B cell (primary cell): ENCODE measurements at regions not wholly inside any gene's neighbourhood (a gene's known extent, or its start where the extent isn't known, plus 50 kb on each side); places are given as distances from the start of the nearest gene placed in this dataset.

Source experiments
- CTCF ChIP-seq: fragments of 200-600 bp; IDR thresholded peaks from one replicate; pipeline ENCODE4 v1.8.0; 2022; ENCODE audit warnings: antibody characterized with exemption, mild to moderate bottlenecking
- EZH2 ChIP-seq: IDR thresholded peaks from 2 replicates; pipeline ENCODE4 v1.6.1; 2012; ENCODE audit warnings: borderline replicate concordance, low read depth, mild to moderate bottlenecking, moderate library complexity, low read length; ENCODE audit not compliant: insufficient read depth, poor library complexity, severe bottlenecking

DNA sequence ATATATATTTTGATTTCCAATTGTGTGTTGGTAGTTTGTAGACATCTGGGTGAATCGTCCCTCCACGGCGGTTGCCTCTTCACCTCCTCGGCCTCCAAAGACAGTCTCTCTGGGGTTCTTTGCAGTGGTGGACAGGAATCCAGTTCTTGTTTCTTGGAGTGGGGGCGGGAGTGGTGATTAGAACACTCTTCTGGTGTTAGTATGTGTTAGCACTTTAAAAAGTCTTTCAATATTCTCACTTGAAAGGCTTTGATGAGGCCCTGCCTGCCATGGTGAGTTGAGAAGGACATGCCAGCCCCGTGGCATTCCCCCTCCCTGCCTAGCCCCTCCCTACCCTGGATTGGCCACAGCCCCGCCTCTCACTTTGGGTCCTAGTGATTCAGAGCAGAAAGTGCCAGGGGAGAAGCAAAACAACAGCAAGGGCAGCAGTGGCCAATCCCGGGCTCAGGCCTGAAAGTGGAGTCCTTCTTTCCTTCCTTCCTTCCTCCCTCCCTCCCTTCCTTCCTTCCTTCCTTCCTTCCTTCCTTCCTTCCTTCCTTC lies 316.8 kb upstream of the HS6ST1 start:
- TF ChIP-seq CTCF (no peak), EZH2 (no peak)
